ENCODE measurements at regions not wholly inside any gene's neighbourhood (a gene's known extent, or its start where the extent isn't known, plus 50 kb on each side); places are given as distances from the start of the nearest gene placed in this dataset.

DNA sequence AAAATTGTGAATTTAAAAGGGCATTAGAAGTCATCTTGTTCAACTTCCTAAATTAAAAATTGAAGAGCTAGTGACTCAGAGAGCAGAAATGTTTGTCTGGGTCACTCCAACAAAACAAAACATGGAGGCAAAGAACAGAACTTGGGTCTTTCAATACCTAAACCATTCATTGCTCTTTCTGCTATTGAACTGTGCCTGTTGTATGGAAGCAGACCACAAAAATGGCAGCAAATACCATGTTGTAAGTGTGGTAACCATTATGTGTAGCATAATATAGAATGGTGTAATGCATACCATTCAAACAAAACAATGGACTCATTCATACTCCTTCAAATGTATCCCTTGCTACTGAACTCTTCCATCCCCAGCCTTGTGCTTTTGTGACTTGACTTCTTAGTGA is 360.2 kb upstream of the NRG3 start:
- Histone ChIP-seq H3K4me1 (ENCODE audit: control insufficient read depth in 2 of 2, insufficient read depth in 2 of 2, low read length in 1 of 2) (no peaks in the 10 kb centered on the region), H3K27ac (ENCODE audit: low read depth in 2 of 2, low read length in 1 of 2) (no peak overlapping the region), H3K27me3 (ENCODE audit: control insufficient read depth in 1 of 2, insufficient read depth in 2 of 2, low read length in 2 of 2) (peaks cover 0 to 2% of the 10 kb centered on the region in 2 donors), H3K9me3 (ENCODE audit: control insufficient read depth in 2 of 2, insufficient read depth in 1 of 2, low read depth in 1 of 2, low read length in 1 of 2) (no peaks in the 10 kb centered on the region), H3K4me3 (ENCODE audit: low read depth in 1 of 2, low read length in 2 of 2) (no peak overlapping the region), H3K36me3 (ENCODE audit: control insufficient read depth in 2 of 2, insufficient read depth in 2 of 2, low read length in 1 of 2) (no peaks in the 10 kb centered on the region)

DNA sequence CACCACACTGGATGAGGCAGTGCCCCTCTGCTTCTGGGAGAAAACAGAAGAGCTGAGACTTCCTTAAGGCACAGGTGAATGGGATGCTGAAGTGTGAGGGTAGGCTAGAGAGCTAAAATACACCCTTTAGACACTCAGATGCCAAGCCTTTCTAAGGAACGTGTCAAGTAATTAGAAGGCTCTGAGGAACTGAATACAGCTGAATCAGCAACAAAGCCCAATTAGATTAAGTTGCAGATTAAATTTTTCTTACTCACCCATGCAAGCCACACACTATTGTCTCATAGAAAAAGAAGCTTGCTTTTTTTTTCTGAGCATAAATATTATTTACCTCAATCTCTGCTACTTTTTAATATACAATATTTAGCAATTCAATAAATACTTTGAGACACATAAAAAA is 354.3 kb upstream of the NRG3 start:
- no peaks in the 10 kb centered on the region for H3K36me3 ChIP-seq (ENCODE audit: control insufficient read depth in 2 of 2, insufficient read depth in 2 of 2, low read length in 1 of 2)
- no peak overlapping the region for H3K27ac ChIP-seq (ENCODE audit: low read depth in 2 of 2, low read length in 1 of 2)
- H3K9me3 ChIP-seq (ENCODE audit: control insufficient read depth in 2 of 2, insufficient read depth in 1 of 2, low read depth in 1 of 2, low read length in 1 of 2), result no peaks in the 10 kb centered on the region
- no peaks in the 10 kb centered on the region for H3K27me3 ChIP-seq (ENCODE audit: control insufficient read depth in 1 of 2, insufficient read depth in 2 of 2, low read length in 2 of 2)
- WGBS, 2 donors, result 58 to 67% methylated on average over 1 of the region's 1 CpG
- no peaks in the 10 kb centered on the region for H3K4me1 ChIP-seq (ENCODE audit: control insufficient read depth in 2 of 2, insufficient read depth in 2 of 2, low read length in 1 of 2)
- H3K4me3 ChIP-seq (ENCODE audit: low read depth in 1 of 2, low read length in 2 of 2), result no peak overlapping the region

DNA sequence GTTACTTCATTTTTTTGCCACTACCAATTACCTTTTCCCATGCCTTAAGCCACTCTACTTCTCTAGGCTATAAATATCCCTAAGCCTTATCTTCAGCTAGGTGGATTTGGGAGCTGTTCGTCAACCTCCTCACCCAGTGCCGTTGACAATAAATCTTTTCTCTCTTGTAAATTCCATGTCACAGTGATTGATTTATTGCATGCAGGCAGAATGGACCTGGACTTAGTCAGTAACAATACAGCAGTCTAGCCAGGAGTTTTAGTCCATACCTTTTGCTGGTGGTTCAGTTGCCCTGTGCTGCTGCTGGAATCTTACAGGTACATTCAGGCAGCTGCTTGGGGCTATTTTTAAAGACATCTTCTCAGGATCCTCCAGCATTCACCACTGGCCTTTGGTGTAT is 350.5 kb upstream of the NRG3 start:
- no peak overlapping the region for H3K4me3 ChIP-seq (ENCODE audit: low read depth in 1 of 2, low read length in 2 of 2)
- WGBS, 2 donors, result 28 to 44% methylated on average over 2 of the region's 2 CpGs
- H3K4me1 ChIP-seq (ENCODE audit: control insufficient read depth in 2 of 2, insufficient read depth in 2 of 2, low read length in 1 of 2), result no peaks in the 10 kb centered on the region
- H3K27ac ChIP-seq (ENCODE audit: low read depth in 2 of 2, low read length in 1 of 2), result no peak overlapping the region
- no peaks in the 10 kb centered on the region for H3K27me3 ChIP-seq (ENCODE audit: control insufficient read depth in 1 of 2, insufficient read depth in 2 of 2, low read length in 2 of 2)
- no peaks in the 10 kb centered on the region for H3K36me3 ChIP-seq (ENCODE audit: control insufficient read depth in 2 of 2, insufficient read depth in 2 of 2, low read length in 1 of 2)
- peaks cover 0 to 2% of the 10 kb centered on the region in 2 donors for H3K9me3 ChIP-seq (ENCODE audit: control insufficient read depth in 2 of 2, insufficient read depth in 1 of 2, low read depth in 1 of 2, low read length in 1 of 2)

DNA sequence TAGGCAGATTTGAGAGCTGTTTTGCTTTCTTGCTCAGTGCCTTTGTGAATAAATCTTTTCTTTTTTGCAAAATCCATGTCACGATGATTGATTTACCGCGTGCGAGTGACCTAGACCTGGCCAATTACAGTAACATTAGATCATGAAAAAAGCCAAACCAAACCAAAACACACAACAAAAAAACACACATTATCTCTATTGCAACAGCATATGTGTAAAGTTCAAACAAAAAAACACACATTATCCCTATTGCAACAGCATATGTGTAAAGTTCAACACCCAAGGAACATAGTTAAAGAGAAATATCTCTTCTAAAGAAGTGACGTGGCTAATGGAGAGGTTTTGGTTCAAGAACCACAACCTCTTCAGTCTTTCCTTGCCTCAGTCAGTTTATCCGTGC is 342.6 kb upstream of the NRG3 start:
- H3K27me3 ChIP-seq (ENCODE audit: control insufficient read depth in 1 of 2, insufficient read depth in 2 of 2, low read length in 2 of 2), result no peaks in the 10 kb centered on the region
- 88% methylated on average over 6 of the region's 6 CpGs for WGBS, 2 donors
- H3K9me3 ChIP-seq (ENCODE audit: control insufficient read depth in 2 of 2, insufficient read depth in 1 of 2, low read depth in 1 of 2, low read length in 1 of 2), result peaks cover 0 to 2% of the 10 kb centered on the region in 2 donors
- H3K4me1 ChIP-seq (ENCODE audit: control insufficient read depth in 2 of 2, insufficient read depth in 2 of 2, low read length in 1 of 2), result no peaks in the 10 kb centered on the region
- H3K36me3 ChIP-seq (ENCODE audit: control insufficient read depth in 2 of 2, insufficient read depth in 2 of 2, low read length in 1 of 2), result no peaks in the 10 kb centered on the region
- no peak overlapping the region for H3K4me3 ChIP-seq (ENCODE audit: low read depth in 1 of 2, low read length in 2 of 2)
- H3K27ac ChIP-seq (ENCODE audit: low read depth in 2 of 2, low read length in 1 of 2), result no peak overlapping the region

DNA sequence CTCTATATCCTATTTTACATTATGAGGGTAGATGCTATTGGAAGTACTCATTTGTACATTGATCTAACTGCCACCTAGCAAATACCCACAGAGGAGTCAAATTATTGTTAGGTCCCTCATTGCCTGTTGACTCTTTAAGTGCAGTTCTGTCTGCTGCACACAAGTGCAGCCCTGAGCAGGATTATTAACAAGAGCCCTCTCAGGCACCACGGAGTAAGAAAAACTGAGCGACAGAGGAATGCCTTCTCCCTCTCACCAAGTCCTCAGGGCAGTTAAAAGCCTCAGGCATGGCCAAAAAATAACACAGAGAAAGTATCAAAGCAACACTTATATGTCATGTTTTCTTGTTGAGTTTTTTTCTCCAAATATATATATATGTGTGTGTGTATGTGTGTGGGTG is 340.0 kb upstream of the NRG3 start:
- Histone ChIP-seq H3K36me3 (ENCODE audit: control insufficient read depth in 2 of 2, insufficient read depth in 2 of 2, low read length in 1 of 2) (no peaks in the 10 kb centered on the region), H3K9me3 (ENCODE audit: control insufficient read depth in 2 of 2, insufficient read depth in 1 of 2, low read depth in 1 of 2, low read length in 1 of 2) (no peaks in the 10 kb centered on the region), H3K27ac (ENCODE audit: low read depth in 2 of 2, low read length in 1 of 2) (no peak overlapping the region), H3K4me3 (ENCODE audit: low read depth in 1 of 2, low read length in 2 of 2) (no peak overlapping the region), H3K4me1 (ENCODE audit: control insufficient read depth in 2 of 2, insufficient read depth in 2 of 2, low read length in 1 of 2) (no peaks in the 10 kb centered on the region), H3K27me3 (ENCODE audit: control insufficient read depth in 1 of 2, insufficient read depth in 2 of 2, low read length in 2 of 2) (no peaks in the 10 kb centered on the region)
- 72 to 76% methylated on average over 2 of the region's 2 CpGs for WGBS, 2 donors

DNA sequence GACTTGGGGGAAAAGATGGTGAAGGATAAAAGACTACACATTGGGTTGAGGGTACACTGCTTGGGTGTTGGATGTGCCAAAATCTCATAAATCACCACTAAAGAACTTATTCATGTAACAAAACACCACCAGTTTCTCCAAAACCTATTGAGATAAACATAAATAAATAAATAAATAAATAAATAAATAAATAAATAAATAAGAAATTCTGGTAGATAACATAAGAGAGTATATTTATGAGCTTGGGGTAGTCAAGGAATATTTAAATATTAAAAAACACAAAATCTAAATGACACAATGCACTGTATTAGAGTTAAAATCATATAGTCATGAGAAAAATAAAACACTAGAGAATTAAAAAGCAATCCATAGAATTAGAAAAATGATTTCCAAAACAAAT is 333.5 kb upstream of the NRG3 start:
- Histone ChIP-seq H3K4me1 (ENCODE audit: control insufficient read depth in 2 of 2, insufficient read depth in 2 of 2, low read length in 1 of 2) (no peaks in the 10 kb centered on the region), H3K27ac (ENCODE audit: low read depth in 2 of 2, low read length in 1 of 2) (no peak overlapping the region), H3K4me3 (ENCODE audit: low read depth in 1 of 2, low read length in 2 of 2) (no peak overlapping the region), H3K36me3 (ENCODE audit: control insufficient read depth in 2 of 2, insufficient read depth in 2 of 2, low read length in 1 of 2) (no peaks in the 10 kb centered on the region), H3K27me3 (ENCODE audit: control insufficient read depth in 1 of 2, insufficient read depth in 2 of 2, low read length in 2 of 2) (no peaks in the 10 kb centered on the region), H3K9me3 (ENCODE audit: control insufficient read depth in 2 of 2, insufficient read depth in 1 of 2, low read depth in 1 of 2, low read length in 1 of 2) (no peaks in the 10 kb centered on the region)

DNA sequence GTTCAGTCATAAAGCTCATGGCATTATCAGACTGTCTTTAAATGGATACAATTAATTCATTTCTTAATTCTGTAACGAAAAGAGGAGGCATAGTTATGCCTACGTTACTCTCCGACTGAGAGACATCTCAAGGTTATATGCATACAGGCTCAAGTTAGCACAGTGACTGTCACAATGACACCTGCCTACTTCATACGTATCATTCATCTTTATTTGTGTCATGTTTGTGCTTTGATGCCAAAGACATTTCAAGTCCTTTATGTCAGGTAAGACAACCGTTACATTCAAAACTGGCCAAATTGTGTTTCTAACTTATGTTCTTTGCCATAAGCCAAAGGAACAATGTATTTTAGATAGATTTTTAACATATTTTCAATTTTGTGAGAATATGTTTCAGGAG is 328.8 kb upstream of the NRG3 start:
- H3K4me1 ChIP-seq (ENCODE audit: control insufficient read depth in 2 of 2, insufficient read depth in 2 of 2, low read length in 1 of 2), result no peaks in the 10 kb centered on the region
- H3K36me3 ChIP-seq (ENCODE audit: control insufficient read depth in 2 of 2, insufficient read depth in 2 of 2, low read length in 1 of 2), result no peaks in the 10 kb centered on the region
- WGBS, 2 donors, result 77 to 85% methylated on average over 5 of the region's 5 CpGs
- no peaks in the 10 kb centered on the region for H3K27me3 ChIP-seq (ENCODE audit: control insufficient read depth in 1 of 2, insufficient read depth in 2 of 2, low read length in 2 of 2)
- H3K4me3 ChIP-seq (ENCODE audit: low read depth in 1 of 2, low read length in 2 of 2), result no peak overlapping the region
- H3K27ac ChIP-seq (ENCODE audit: low read depth in 2 of 2, low read length in 1 of 2), result no peak overlapping the region
- peaks cover 0 to 6% of the 10 kb centered on the region in 2 donors for H3K9me3 ChIP-seq (ENCODE audit: control insufficient read depth in 2 of 2, insufficient read depth in 1 of 2, low read depth in 1 of 2, low read length in 1 of 2)

DNA sequence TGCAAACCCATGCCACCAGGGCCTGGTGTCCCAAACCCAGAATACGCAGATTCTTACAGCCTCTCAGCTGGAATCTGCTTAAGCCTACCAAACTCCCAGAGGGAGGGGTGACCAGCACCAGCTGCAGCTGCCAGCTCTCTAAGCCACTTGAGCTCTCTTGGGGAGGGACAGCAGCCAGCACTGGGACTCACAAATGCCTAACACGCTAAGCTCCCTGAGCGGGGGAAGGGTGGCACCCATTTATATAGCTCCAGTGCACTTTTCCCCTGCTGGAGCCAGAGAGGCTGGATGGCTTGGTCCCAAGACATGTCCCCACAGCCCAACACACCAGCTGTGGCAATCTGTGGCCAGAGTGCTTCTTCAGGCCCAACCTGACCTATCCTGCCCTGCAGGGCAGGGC is 326.8 kb upstream of the NRG3 start:
- 87 to 92% methylated on average over 3 of the region's 3 CpGs for WGBS, 2 donors
- Histone ChIP-seq H3K4me3 (ENCODE audit: low read depth in 1 of 2, low read length in 2 of 2) (no peak overlapping the region), H3K4me1 (ENCODE audit: control insufficient read depth in 2 of 2, insufficient read depth in 2 of 2, low read length in 1 of 2) (no peaks in the 10 kb centered on the region), H3K9me3 (ENCODE audit: control insufficient read depth in 2 of 2, insufficient read depth in 1 of 2, low read depth in 1 of 2, low read length in 1 of 2) (peaks cover 0 to 6% of the 10 kb centered on the region in 2 donors), H3K27me3 (ENCODE audit: control insufficient read depth in 1 of 2, insufficient read depth in 2 of 2, low read length in 2 of 2) (no peaks in the 10 kb centered on the region), H3K36me3 (ENCODE audit: control insufficient read depth in 2 of 2, insufficient read depth in 2 of 2, low read length in 1 of 2) (no peaks in the 10 kb centered on the region), H3K27ac (ENCODE audit: low read depth in 2 of 2, low read length in 1 of 2) (no peak overlapping the region)

DNA sequence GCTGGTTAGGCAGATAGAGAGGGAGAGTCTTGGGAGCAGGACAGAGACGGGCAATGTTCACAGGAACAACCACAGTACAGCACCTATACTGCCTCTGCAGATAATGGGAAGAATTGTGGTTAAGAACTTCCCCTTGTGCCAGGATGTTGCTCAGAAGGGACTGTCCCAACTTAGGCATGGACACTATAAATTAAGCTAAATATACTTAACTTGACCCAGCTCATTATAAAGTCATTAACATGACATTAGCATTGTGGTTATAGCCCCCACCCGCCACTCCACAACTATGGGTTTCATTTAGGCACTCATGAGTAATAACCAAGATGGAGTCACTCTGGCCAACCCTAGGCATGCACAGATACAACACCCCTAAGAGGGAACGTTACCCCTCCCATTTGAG is 310.9 kb upstream of the NRG3 start:
- Histone ChIP-seq H3K36me3 (ENCODE audit: control insufficient read depth in 2 of 2, insufficient read depth in 2 of 2, low read length in 1 of 2) (no peaks in the 10 kb centered on the region), H3K4me3 (ENCODE audit: low read depth in 1 of 2, low read length in 2 of 2) (no peak overlapping the region), H3K9me3 (ENCODE audit: control insufficient read depth in 2 of 2, insufficient read depth in 1 of 2, low read depth in 1 of 2, low read length in 1 of 2) (no peaks in the 10 kb centered on the region), H3K27ac (ENCODE audit: low read depth in 2 of 2, low read length in 1 of 2) (no peak overlapping the region), H3K4me1 (ENCODE audit: control insufficient read depth in 2 of 2, insufficient read depth in 2 of 2, low read length in 1 of 2) (no peaks in the 10 kb centered on the region), H3K27me3 (ENCODE audit: control insufficient read depth in 1 of 2, insufficient read depth in 2 of 2, low read length in 2 of 2) (no peaks in the 10 kb centered on the region)
- 67 to 72% methylated on average over 3 of the region's 3 CpGs for WGBS, 2 donors

DNA sequence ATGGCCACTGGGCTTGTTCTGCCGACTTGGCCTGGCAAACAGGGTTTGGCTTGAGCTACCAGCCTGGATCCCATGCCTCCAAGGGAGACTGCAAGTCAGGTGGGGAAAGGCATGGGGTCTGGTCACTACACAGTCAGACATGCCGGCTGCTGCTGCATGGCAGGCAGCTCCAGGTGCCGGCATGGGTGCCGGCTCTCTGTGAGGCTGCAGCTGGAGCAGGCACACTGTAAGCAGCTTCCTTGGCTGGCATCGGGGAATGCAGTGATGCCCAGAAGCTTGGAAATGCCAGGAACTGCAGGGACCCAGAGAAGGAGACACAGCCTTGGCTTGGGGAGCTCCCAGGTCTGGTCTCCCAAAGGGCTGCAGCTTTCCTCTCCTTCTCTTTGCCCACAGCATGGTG is 305.5 kb upstream of the NRG3 start:
- 75 to 85% methylated on average over 5 of the region's 5 CpGs for WGBS, 2 donors
- Histone ChIP-seq H3K27me3 (ENCODE audit: control insufficient read depth in 1 of 2, insufficient read depth in 2 of 2, low read length in 2 of 2) (no peaks in the 10 kb centered on the region), H3K4me3 (ENCODE audit: low read depth in 1 of 2, low read length in 2 of 2) (no peak overlapping the region), H3K9me3 (ENCODE audit: control insufficient read depth in 2 of 2, insufficient read depth in 1 of 2, low read depth in 1 of 2, low read length in 1 of 2) (peaks cover 5 to 10% of the 10 kb centered on the region in 2 donors), H3K36me3 (ENCODE audit: control insufficient read depth in 2 of 2, insufficient read depth in 2 of 2, low read length in 1 of 2) (no peaks in the 10 kb centered on the region), H3K27ac (ENCODE audit: low read depth in 2 of 2, low read length in 1 of 2) (no peak overlapping the region), H3K4me1 (ENCODE audit: control insufficient read depth in 2 of 2, insufficient read depth in 2 of 2, low read length in 1 of 2) (no peaks in the 10 kb centered on the region)

Measured in esophagus (tissue), 2 donors.